ENCODE measurements at regions not wholly inside any gene's neighbourhood (a gene's known extent, or its start where the extent isn't known, plus 50 kb on each side); places are given as distances from the start of the nearest gene placed in this dataset.

GRCh38 chr4:33116871-33117270, 2396.7 kb downstream of the PCDH7 start:
- H3K9me2 ChIP-seq (ENCODE audit: insufficient read depth) = no peaks in the 10 kb centered on the region
- H4K20me1 ChIP-seq (ENCODE audit: insufficient read depth) = no peaks in the 10 kb centered on the region
- no peaks in the 10 kb centered on the region for H3K36me3 ChIP-seq (ENCODE audit: control insufficient read depth in 1 of 2, insufficient read depth in 2 of 2, low read length in 2 of 2)
- H3K4me2 ChIP-seq (ENCODE audit: low read length) = no peak overlapping the region
- DNase-seq (ENCODE audit: low read depth, low spot score) = no peak
- no peaks in the 10 kb centered on the region for H3K4me1 ChIP-seq (ENCODE audit: control insufficient read depth in 1 of 2, insufficient read depth in 2 of 2, low read length in 2 of 2)
- no peaks in the 10 kb centered on the region; a peak in 1 of 4 replicates for H3K9me3 ChIP-seq (ENCODE audit: control insufficient read depth in 1 of 2, insufficient read depth in 1 of 2, low read depth in 1 of 2, low read length in 2 of 2)
- TF ChIP-seq RAD21 (IDR thresholded peaks at IDR 0.05; ENCODE audit: low read depth) (no peak), REST (IDR thresholded peaks at IDR 0.05; ENCODE audit: low read depth) (no peak), SIN3A (IDR thresholded peaks at IDR 0.05; ENCODE audit: low read depth) (no peak), EZH2phosphoT487 (IDR thresholded peaks at IDR 0.05; ENCODE audit: borderline replicate concordance) (no peak), ZFX (IDR thresholded peaks at IDR 0.05) (no peak), SP1 (IDR thresholded peaks at IDR 0.05; ENCODE audit: low read depth) (no peak), EZH2 (IDR thresholded peaks at IDR 0.05) (no peak), POLR2A (IDR thresholded peaks at IDR 0.05; ENCODE audit: borderline replicate concordance, extremely low read depth, insufficient read depth, insufficient read length) (no peak), CBX3 (IDR thresholded peaks at IDR 0.05; ENCODE audit: low read depth) (no peak), POLR2AphosphoS5 (IDR thresholded peaks at IDR 0.05; ENCODE audit: low read depth, low read length) (no peak), TCF7L2 (IDR thresholded peaks at IDR 0.05; ENCODE audit: borderline replicate concordance, extremely low read depth, insufficient read depth, insufficient read length) (no peak), CEBPB (IDR thresholded peaks at IDR 0.05; ENCODE audit: low read depth) (no peak), FOSL1 (IDR thresholded peaks at IDR 0.05; ENCODE audit: low read depth) (no peak), JUND (IDR thresholded peaks at IDR 0.05) (no peak), YY1 (IDR thresholded peaks at IDR 0.05; ENCODE audit: extremely low read depth, insufficient replicate concordance, low read depth, low read length) (no peak), EGR1 (IDR thresholded peaks at IDR 0.05; ENCODE audit: low read depth) (no peak), CTCF (IDR thresholded peaks at IDR 0.05 in 2 of 3, conservative IDR thresholded peaks at IDR 0.05 in 1 of 3; ENCODE audit: borderline replicate concordance in 1 of 3, insufficient read depth in 1 of 3, low read depth in 2 of 3, low read length in 2 of 3) (no peak)
- no peak overlapping the region for H3K4me3 ChIP-seq (replicated peaks in 1 of 2; ENCODE audit: low read depth in 1 of 2, low read length in 2 of 2)
- ChIA-PET CTCF (no interaction called here), RAD21 (ENCODE audit: low non-redundant PET in 1 of 2, low total read pairs in 2 of 2, uncharacterized antibody in 2 of 2, unreplicated experiment in 2 of 2) (no interaction called here), POLR2A (no interaction called here)
- no peak overlapping the region for H3K27ac ChIP-seq (ENCODE audit: low read depth, low read length)
- no peak for ATAC-seq
- no TSS peak for BruUV-seq (replicated peaks)
- H3K79me2 ChIP-seq (ENCODE audit: insufficient read depth, low read length) = no peaks in the 10 kb centered on the region
- H2AFZ ChIP-seq (ENCODE audit: low read depth, low read length, poor library complexity, severe bottlenecking) = no peak overlapping the region
- no peak overlapping the region for H3K9ac ChIP-seq (ENCODE audit: low read length)
- no peaks in the 10 kb centered on the region for H3K27me3 ChIP-seq (ENCODE audit: insufficient read depth, low read length)
- intact Hi-C loops (cut with micrococcal nuclease) = no loop called here

All from HCT116 (cell line).